GM21360 (cell line): ENCODE measurements at regions not wholly inside any gene's neighbourhood (a gene's known extent, or its start where the extent isn't known, plus 50 kb on each side); places are given as distances from the start of the nearest gene placed in this dataset.

Experiments used
- ATAC-seq: cut with Tn5 transposase; IDR thresholded peaks from one replicate; pipeline ENCODE4 v1.9.1; 2021; ENCODE audit warnings: mild to moderate bottlenecking, moderate library complexity; ENCODE audit not compliant: unreplicated experiment

GRCh38 chr12:125704803-125705202 lies 639.6 kb downstream of the AACS start:
- no peak for ATAC-seq

GRCh38 chr12:125720961-125721360 lies 655.7 kb downstream of the AACS start:
- ATAC-seq = no peak

GRCh38 chr12:125734137-125734536 lies 668.9 kb downstream of the AACS start:
- no peak for ATAC-seq

GRCh38 chr12:125738211-125738610 lies 673.0 kb downstream of the AACS start:
- ATAC-seq = no peak

GRCh38 chr12:125742413-125742812 lies 677.2 kb downstream of the AACS start:
- ATAC-seq = no peak

GRCh38 chr12:125744201-125744600 lies 679.0 kb downstream of the AACS start:
- no peak for ATAC-seq

- ATAC-seq = no peak
Observed at GRCh38 chr12:125755512-125755911, 690.3 kb downstream of the AACS start.

- no peak for ATAC-seq
Observed at GRCh38 chr12:125766091-125766490, 700.9 kb downstream of the AACS start.

GRCh38 chr12:125772403-125772802 lies 707.2 kb downstream of the AACS start:
- ATAC-seq = no peak

- peak; percentile 94 for ATAC-seq
Observed at GRCh38 chr12:125773033-125773640, 707.9 kb downstream of the AACS start.

GRCh38 chr12:125775507-125775906 lies 710.3 kb downstream of the AACS start:
- no peak for ATAC-seq

- ATAC-seq = no peak
Observed at GRCh38 chr12:125776212-125776611, 711.0 kb downstream of the AACS start.

- ATAC-seq = no peak
Observed at GRCh38 chr12:125786143-125786542, 720.9 kb downstream of the AACS start.

- ATAC-seq = no peak
Observed at GRCh38 chr12:125794401-125794800, 729.2 kb downstream of the AACS start.

GRCh38 chr12:125797421-125798175 lies 732.4 kb downstream of the AACS start:
- ATAC-seq = no peak

GRCh38 chr12:125804660-125805059 lies 739.4 kb downstream of the AACS start:
- no peak for ATAC-seq

- no peak for ATAC-seq
Observed at GRCh38 chr12:125824276-125824675, 759.0 kb downstream of the AACS start.

GRCh38 chr12:125835852-125836251 lies 770.6 kb downstream of the AACS start:
- ATAC-seq = no peak

GRCh38 chr12:125836647-125837046 lies 771.4 kb downstream of the AACS start:
- no peak for ATAC-seq

GRCh38 chr12:125841332-125841731 lies 776.1 kb downstream of the AACS start:
- no peak for ATAC-seq

GRCh38 chr12:125852116-125852515 lies 786.9 kb downstream of the AACS start:
- ATAC-seq = no peak

GRCh38 chr12:125852679-125853078 lies 787.4 kb downstream of the AACS start:
- ATAC-seq = no peak

GRCh38 chr12:125853670-125854069 lies 788.4 kb downstream of the AACS start:
- no peak for ATAC-seq
